Right ventricle myocardium inferior (tissue), 1 donor: ENCODE measurements at regions not wholly inside any gene's neighbourhood (a gene's known extent, or its start where the extent isn't known, plus 50 kb on each side); places are given as distances from the start of the nearest gene placed in this dataset.
"Not testable (repeated sequence)": the region's sequence is repeated elsewhere in the genome, so short reads cannot be mapped to it uniquely, and the experiment has no call there.

Source experiments
- ATAC-seq: fragments of 200-7000 bp; cut with Tn5 transposase; one replicate; pipeline ENCODE4 v1.9.1; 2020; ENCODE audit warnings: mild to moderate bottlenecking, moderate library complexity
- DNase-seq: peaks from one replicate; pipeline ENCODE4 v3.0.0; 2021; ENCODE audit errors: missing footprints
- intact Hi-C: fragments of 100-400 bp; cut with DNase I; formaldehyde crosslinking; loops from one replicate; pipeline ENCODE4 v1.11.0; 2022
- donor health status: DM: no; HTN: yes; CAD: no; lungs with severe emphysema.

GRCh38 chr2:7132753-7133152 is 215.5 kb downstream of the RNF144A start:
- no peak for ATAC-seq
- intact Hi-C loops = no loop called here
- DNase-seq = no peak

- intact Hi-C loops = no loop called here
- DNase-seq = no peak
- no peak for ATAC-seq
Observed at GRCh38 chr2:7133521-7133920, 216.3 kb downstream of the RNF144A start.

GRCh38 chr2:7140306-7140705 is 223.1 kb downstream of the RNF144A start:
- intact Hi-C loops = no loop called here
- DNase-seq = no peak
- no peak for ATAC-seq

GRCh38 chr2:7145707-7146106 is 228.5 kb downstream of the RNF144A start:
- DNase-seq = no peak
- intact Hi-C loops = no loop called here
- no peak for ATAC-seq

- DNase-seq (no peak), ATAC-seq (no peak)
- intact Hi-C loops = no loop called here
Observed at GRCh38 chr2:7146151-7146550, 228.9 kb downstream of the RNF144A start.

- intact Hi-C loops = no loop called here
- DNase-seq (no peak), ATAC-seq (no peak)
Observed at GRCh38 chr2:7154656-7155055, 237.4 kb downstream of the RNF144A start.

GRCh38 chr2:7161501-7161900 is 244.3 kb downstream of the RNF144A start:
- ATAC-seq = no peak
- DNase-seq = no peak
- intact Hi-C loops = no loop called here

GRCh38 chr2:7165736-7166135 is 248.5 kb downstream of the RNF144A start:
- DNase-seq = no peak
- ATAC-seq = no peak
- intact Hi-C loops = no loop called here

- ATAC-seq = no peak
- intact Hi-C loops = no loop called here
- DNase-seq = no peak
Observed at GRCh38 chr2:7167801-7168411, 250.7 kb downstream of the RNF144A start.

GRCh38 chr2:7169593-7169992 is 252.4 kb downstream of the RNF144A start:
- ATAC-seq = no peak
- DNase-seq = no peak
- intact Hi-C loops = no loop called here

- DNase-seq, intact Hi-C loops, ATAC-seq: not testable (repeated sequence)
Observed at GRCh38 chr2:7178996-7179395, 261.8 kb downstream of the RNF144A start.

GRCh38 chr2:7180638-7181370 is 263.6 kb downstream of the RNF144A start:
- DNase-seq = no peak
- no peak for ATAC-seq
- intact Hi-C loops = no loop called here

GRCh38 chr2:7182525-7182924 is 265.3 kb downstream of the RNF144A start:
- no peak for DNase-seq
- ATAC-seq = no peak
- intact Hi-C loops = no loop called here

- ATAC-seq (no peak), DNase-seq (no peak)
- intact Hi-C loops = no loop called here
Observed at GRCh38 chr2:7189106-7189505, 271.9 kb downstream of the RNF144A start.

- no peak for DNase-seq
- ATAC-seq = no peak
- intact Hi-C loops = no loop called here
Observed at GRCh38 chr2:7190587-7191324, 273.5 kb downstream of the RNF144A start.

GRCh38 chr2:7191932-7192331 is 274.7 kb downstream of the RNF144A start:
- intact Hi-C loops = no loop called here
- no peak for ATAC-seq
- DNase-seq = no peak

- DNase-seq = no peak
- intact Hi-C loops = no loop called here
- no peak for ATAC-seq
Observed at GRCh38 chr2:7193457-7193856, 276.2 kb downstream of the RNF144A start.

- intact Hi-C loops = no loop called here
- no peak for ATAC-seq
- no peak for DNase-seq
Observed at GRCh38 chr2:7194950-7195349, 277.7 kb downstream of the RNF144A start.

- DNase-seq (no peak), ATAC-seq (no peak)
- intact Hi-C loops = no loop called here
Observed at GRCh38 chr2:7196883-7197282, 279.7 kb downstream of the RNF144A start.

GRCh38 chr2:7201851-7202250 is 284.6 kb downstream of the RNF144A start:
- intact Hi-C loops = loop anchor here (5.0 kb wide), 1 partner anchor 1485 kb away; no protein-coding TSS in a partner anchor
- no peak for DNase-seq
- ATAC-seq = no peak
